ENCODE measurements at regions not wholly inside any gene's neighbourhood (a gene's known extent, or its start where the extent isn't known, plus 50 kb on each side); places are given as distances from the start of the nearest gene placed in this dataset.

DNA sequence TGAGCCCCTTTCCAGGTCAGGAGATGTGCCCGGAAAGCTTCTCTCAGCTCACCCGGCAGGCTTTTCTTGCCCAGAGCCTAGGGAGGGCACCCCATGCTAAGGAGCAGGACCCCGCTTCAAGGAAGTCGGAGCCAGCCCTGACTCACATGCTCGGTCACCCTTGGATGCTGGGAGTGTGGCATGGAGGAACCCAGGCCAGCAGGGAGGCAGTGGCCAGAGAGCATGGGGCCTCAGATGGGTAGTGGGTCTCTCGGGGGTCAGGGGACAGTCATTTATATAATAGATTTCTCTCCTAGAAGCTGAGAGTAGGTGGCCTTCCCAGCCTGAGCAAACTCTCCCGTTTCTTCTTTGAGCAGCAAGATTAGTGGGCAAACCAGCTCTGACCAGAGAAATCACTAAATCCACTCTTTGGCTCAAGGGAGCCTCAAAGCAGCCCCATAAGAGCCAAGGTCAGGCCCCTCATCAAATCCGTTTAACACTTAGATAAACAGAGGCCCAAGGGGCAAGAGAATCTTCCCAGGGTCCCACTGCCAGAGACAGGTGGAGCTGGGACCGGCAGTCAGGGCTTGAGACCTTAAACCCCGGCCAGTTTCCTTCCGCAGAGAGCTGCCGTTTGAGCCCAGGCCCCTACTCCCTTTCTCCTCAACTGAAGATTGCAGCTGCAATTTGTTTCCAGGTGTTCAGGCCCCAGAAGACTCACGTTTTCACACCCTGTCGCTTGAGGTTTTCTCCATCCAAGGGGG is 113.1 kb downstream of the CYP26B1 start:
- Histone ChIP-seq H3K4me3 (no peak overlapping the region), H3K4me1 (replicated peaks in 1 of 2; ENCODE audit: control insufficient read depth in 2 of 2, insufficient read depth in 2 of 2, low read length in 2 of 2) (no peaks in the 10 kb centered on the region; a peak in 1 of 5 replicates), H3K27ac (ENCODE audit: extremely low read depth, low read depth, low read length) (no peak overlapping the region), H3K27me3 (ENCODE audit: control insufficient read depth in 2 of 2, insufficient read depth in 2 of 2, low read length in 2 of 2) (peaks cover 0 to 26% of the 10 kb centered on the region in 2 experiments; a peak in 2 of 5 replicates), H3K79me2 (ENCODE audit: control insufficient read depth, insufficient read depth, low read length) (no peaks in the 10 kb centered on the region), H3K9ac (ENCODE audit: insufficient read depth in 1 of 2, low read depth in 2 of 2, low read length in 2 of 2) (no peak overlapping the region), H2AFZ (ENCODE audit: low read depth, low read length) (no peak overlapping the region), H3K36me3 (ENCODE audit: control insufficient read depth, insufficient read depth, low read length) (no peaks in the 10 kb centered on the region), H4K20me1 (replicated peaks; ENCODE audit: control insufficient read depth, insufficient read depth, low read length) (no peaks in the 10 kb centered on the region; the same call in 1 of the 2 replicates), H3K4me2 (ENCODE audit: insufficient read depth, low read length) (no peak overlapping the region), H3K9me1 (ENCODE audit: control insufficient read depth, insufficient read depth, low read length) (no peaks in the 10 kb centered on the region), H3K9me3 (replicated peaks; ENCODE audit: control insufficient read depth, insufficient read depth, low read depth, low read length) (no peaks in the 10 kb centered on the region)
- intact Hi-C loops (cut with micrococcal nuclease): no loop called here
- 9% methylated on average over 14 of the region's 14 CpGs for WGBS (ENCODE audit: insufficient coverage, low coverage, missing lambda C conversion rate)
- BruUV-seq (replicated peaks): no TSS peak
- ATAC-seq (no peak), FAIRE-seq (no peak), DNase-seq (ENCODE audit: extremely low read depth in 1 of 4, low spot score in 3 of 4) (no peak)
- POLR2A ChIA-PET: no interaction called here
- CTCF ChIA-PET (ENCODE audit: low intra/inter-chr PET ratio): no interaction called here
- in situ Hi-C loops (cut with MboI): no loop called here
- TF ChIP-seq, protein P1, sequence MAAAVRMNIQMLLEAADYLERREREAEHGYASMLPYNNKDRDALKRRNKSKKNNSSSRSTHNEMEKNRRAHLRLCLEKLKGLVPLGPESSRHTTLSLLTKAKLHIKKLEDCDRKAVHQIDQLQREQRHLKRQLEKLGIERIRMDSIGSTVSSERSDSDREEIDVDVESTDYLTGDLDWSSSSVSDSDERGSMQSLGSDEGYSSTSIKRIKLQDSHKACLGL (CRISPR knock-in tag; IDR thresholded peaks at IDR 0.05; ENCODE audit: borderline replicate concordance, poor library complexity, severe bottlenecking): no peak
- TF ChIP-seq, protein P2, sequence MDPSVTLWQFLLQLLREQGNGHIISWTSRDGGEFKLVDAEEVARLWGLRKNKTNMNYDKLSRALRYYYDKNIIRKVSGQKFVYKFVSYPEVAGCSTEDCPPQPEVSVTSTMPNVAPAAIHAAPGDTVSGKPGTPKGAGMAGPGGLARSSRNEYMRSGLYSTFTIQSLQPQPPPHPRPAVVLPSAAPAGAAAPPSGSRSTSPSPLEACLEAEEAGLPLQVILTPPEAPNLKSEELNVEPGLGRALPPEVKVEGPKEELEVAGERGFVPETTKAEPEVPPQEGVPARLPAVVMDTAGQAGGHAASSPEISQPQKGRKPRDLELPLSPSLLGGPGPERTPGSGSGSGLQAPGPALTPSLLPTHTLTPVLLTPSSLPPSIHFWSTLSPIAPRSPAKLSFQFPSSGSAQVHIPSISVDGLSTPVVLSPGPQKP (CRISPR knock-in tag; IDR thresholded peaks at IDR 0.05): no peak
- TF ChIP-seq TBL1XR1 (IDR thresholded peaks at IDR 0.05; ENCODE audit: low read length in 2 of 2) (no peak), RNF2 (IDR thresholded peaks at IDR 0.05) (no peak), ELF2 (CRISPR knock-in tag; IDR thresholded peaks at IDR 0.05) (no peak), PRMT5 (CRISPR knock-in tag; IDR thresholded peaks at IDR 0.05) (no peak), PCBP2 (IDR thresholded peaks at IDR 0.05; ENCODE audit: low read depth, low read length, poor library complexity, severe bottlenecking) (no peak), CHD4 (IDR thresholded peaks at IDR 0.05; ENCODE audit: insufficient read depth, insufficient replicate concordance, low read depth, low read length, poor library complexity, severe bottlenecking) (no peak), ZBTB7A (IDR thresholded peaks at IDR 0.05; ENCODE audit: borderline replicate concordance, control insufficient read depth, low read depth, low read length) (no peak)
- TF ChIP-seq, protein P3, sequence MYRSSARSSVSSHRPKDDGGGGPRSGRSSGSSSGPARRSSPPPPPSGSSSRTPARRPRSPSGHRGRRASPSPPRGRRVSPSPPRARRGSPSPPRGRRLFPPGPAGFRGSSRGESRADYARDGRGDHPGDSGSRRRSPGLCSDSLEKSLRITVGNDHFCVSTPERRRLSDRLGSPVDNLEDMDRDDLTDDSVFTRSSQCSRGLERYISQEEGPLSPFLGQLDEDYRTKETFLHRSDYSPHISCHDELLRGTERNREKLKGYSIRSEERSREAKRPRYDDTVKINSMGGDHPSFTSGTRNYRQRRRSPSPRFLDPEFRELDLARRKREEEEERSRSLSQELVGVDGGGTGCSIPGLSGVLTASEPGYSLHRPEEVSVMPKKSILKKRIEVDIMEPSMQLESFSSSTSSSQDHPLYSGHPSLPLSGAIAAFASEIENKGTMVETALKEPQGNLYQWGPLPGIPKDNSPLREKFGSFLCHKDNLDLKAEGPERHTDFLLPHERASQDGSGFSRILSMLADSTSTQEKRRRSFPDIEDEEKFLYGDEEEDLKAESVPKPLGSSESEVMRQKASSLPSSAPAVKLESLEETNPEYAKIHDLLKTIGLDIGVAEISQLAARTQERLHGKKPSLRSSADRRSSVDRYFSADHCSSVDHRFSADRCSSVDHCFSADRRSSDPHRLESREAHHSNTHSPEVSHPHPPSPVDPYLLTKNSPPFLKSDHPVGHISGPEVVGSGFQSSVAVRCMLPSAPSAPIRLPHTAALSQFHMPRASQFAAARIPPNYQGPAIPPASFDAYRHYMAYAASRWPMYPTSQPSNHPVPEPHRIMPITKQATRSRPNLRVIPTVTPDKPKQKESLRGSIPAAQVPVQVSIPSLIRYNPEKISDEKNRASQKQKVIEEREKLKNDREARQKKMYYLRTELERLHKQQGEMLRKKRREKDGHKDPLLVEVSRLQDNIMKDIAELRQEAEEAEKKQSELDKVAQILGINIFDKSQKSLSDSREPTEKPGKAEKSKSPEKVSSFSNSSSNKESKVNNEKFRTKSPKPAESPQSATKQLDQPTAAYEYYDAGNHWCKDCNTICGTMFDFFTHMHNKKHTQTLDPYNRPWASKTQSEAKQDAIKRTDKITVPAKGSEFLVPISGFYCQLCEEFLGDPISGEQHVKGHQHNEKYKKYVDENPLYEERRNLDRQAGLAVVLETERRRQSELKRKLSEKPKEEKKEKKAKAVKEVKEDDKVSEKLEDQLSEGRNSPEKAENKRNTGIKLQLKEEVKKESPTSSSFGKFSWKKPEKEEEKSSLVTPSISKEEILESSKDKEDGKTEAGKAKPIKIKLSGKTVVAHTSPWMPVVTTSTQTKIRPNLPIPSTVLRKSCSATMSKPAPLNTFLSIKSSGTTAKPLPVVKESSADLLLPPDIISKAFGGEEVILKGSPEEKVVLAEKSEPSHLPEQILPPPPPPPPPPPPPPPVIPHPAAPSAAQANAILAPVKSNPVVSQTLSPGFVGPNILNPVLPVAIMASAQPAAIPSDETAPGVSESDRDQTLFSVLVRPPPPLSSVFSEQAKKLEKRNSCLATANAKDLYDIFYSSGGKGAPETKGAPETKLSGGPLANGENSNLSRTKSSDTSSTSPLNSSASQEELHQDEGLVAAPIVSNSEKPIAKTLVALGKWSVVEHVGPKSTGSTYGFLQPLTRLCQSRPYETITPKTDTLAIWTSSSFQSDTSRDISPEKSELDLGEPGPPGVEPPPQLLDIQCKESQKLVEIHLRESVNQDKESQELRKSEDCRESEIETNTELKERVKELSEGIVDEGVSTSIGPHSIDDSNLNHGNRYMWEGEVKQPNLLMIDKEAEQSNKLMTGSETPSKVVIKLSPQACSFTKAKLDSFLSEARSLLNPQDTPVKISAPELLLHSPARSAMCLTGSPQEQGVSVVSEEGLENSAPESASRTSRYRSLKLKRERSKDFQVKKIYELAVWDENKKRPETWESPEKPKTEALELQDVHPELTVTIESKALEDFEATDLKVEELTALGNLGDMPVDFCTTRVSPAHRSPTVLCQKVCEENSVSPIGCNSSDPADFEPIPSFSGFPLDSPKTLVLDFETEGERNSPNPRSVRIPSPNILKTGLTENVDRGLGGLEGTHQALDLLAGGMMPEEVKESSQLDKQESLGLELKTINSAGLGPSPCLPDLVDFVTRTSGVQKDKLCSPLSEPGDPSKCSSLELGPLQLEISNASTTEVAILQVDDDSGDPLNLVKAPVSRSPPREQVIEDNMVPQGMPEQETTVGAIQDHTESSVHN (IDR thresholded peaks at IDR 0.05; ENCODE audit: borderline replicate concordance in 1 of 2, low read depth in 1 of 2): no peak
- TF ChIP-seq, protein P4, sequence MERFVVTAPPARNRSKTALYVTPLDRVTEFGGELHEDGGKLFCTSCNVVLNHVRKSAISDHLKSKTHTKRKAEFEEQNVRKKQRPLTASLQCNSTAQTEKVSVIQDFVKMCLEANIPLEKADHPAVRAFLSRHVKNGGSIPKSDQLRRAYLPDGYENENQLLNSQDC (CRISPR knock-in tag; IDR thresholded peaks at IDR 0.05): no peak

Data from K562 (cell line).